ENCODE measurements at regions not wholly inside any gene's neighbourhood (a gene's known extent, or its start where the extent isn't known, plus 50 kb on each side); places are given as distances from the start of the nearest gene placed in this dataset.

- no peak for DNase-seq (ENCODE audit: extremely low read depth in 1 of 11, low read depth in 9 of 11, low spot score in 4 of 11)
Measured at GRCh38 chr20:60974441-60974945, 277.6 kb upstream of the CDH4 start.

GRCh38 chr20:60976139-60976538 is 275.9 kb upstream of the CDH4 start:
- DNase-seq (ENCODE audit: extremely low read depth in 1 of 11, low read depth in 9 of 11, low spot score in 4 of 11) = no peak

GRCh38 chr20:60976913-60977312 is 275.1 kb upstream of the CDH4 start:
- DNase-seq (ENCODE audit: extremely low read depth in 1 of 11, low read depth in 9 of 11, low spot score in 4 of 11) = no peak

DNA sequence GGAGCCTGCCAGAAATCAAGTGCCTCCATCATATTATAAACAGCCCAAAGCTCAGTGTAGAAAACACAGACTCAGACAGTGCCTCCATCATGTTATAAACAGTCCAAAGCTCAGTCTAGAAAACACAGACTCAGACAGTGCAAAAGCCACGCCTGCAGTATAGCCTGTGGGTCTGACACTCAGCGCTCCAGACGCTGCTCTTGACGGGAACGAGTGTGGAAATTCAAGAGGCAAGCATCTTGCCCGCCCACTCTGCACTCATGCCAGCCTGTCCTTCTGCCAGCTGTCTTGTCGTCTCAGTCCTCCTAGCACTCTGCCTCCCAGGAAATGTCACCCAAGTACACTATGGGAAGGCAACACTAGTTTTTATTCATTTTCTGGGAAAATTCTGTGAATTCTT is 274.2 kb upstream of the CDH4 start:
- DNase-seq (ENCODE audit: extremely low read depth in 1 of 11, low read depth in 9 of 11, low spot score in 4 of 11) = no peak

GRCh38 chr20:60984666-60985065 is 267.4 kb upstream of the CDH4 start:
- DNase-seq (ENCODE audit: extremely low read depth in 1 of 11, low read depth in 9 of 11, low spot score in 4 of 11) = peak in 1 of 11 donors; percentile 0

DNA sequence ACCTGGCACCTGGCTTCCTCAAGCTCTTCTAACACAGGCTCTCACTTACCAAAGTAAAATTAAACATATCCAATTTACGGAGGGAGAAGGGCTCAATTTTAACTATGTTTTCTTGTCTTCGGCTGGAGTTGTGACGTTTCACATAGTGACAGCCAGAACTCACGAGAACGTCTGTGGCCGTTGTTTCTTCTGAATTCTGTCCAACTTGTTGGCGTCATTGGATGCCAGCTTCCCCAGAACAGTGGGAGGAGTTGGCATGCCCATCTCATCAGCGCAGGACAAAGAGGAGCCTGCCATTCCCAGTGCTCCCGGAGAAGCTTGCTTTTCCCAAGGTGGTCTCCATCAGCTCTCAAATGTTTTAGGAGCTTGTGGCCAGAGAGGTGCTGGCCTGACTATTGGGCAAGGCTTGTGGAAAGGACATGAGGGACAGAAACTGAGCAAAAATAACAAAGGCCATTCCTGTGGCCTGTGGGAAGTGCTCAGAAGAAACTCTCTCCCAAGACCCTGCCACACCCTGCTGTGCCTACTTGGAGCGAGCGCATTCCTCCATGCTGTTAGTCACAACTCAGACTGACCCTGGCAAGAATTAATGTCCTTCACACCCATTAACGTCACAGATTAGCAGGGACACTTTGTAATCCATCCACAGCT is 265.4 kb upstream of the CDH4 start:
- DNase-seq (ENCODE audit: extremely low read depth in 1 of 11, low read depth in 9 of 11, low spot score in 4 of 11) = no peak

GRCh38 chr20:60990061-60990460 is 262.0 kb upstream of the CDH4 start:
- DNase-seq (ENCODE audit: extremely low read depth in 1 of 11, low read depth in 9 of 11, low spot score in 4 of 11) = no peak

DNA sequence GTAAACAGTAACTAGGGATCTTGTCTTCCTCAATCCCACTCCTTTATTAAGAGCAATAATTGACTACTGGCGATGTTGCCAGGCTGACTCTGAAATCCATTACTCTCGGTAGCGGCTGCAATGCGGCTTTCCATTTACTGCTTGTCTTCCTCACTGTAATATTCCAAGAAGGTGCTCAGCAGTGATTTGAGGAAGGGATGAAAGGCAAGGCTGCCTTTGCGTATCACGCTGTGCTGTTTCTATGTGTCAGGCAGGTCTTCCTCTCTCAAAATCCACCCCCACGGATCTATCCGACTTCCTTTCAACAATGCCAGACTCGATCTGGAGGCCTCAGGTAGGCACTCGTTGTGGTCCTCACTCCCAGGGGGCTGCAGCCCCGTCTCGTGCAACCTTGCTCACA is 261.4 kb upstream of the CDH4 start:
- no peak for DNase-seq (ENCODE audit: extremely low read depth in 1 of 11, low read depth in 9 of 11, low spot score in 4 of 11)

DNA sequence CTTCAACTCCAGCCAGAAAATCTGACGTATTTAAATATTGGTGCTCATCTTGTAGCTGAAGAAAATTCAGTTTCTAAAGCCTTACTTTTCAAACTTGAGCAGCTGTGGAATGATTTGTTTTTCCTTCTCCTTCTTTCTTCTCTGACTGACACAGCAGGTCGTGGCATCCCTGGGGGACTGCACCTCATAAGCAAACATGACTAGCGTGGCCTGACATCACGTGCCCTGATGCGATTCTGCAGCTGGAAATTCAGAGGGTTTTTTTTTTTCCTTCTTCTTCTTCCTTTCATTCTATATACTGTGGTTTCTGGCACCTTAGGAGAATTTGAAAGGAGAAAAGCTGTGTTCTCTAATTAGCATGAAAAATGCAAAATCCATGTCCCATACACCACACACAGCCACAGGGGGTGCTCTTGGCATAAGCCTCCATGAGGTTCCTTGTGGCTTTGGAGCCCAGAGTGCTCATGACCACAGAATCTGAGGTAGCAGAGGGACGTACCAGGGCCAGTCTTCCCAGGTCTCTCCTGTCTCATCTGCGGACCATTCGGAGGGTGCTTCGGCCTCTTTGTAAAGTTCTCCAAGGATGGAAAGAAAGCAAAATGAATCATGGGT is 258.5 kb upstream of the CDH4 start:
- DNase-seq (ENCODE audit: extremely low read depth in 1 of 11, low read depth in 9 of 11, low spot score in 4 of 11) = peak in 2 of 11 donors; percentile 0 to 4

- DNase-seq (ENCODE audit: extremely low read depth in 1 of 11, low read depth in 9 of 11, low spot score in 4 of 11) = no peak
Measured at GRCh38 chr20:60999250-60999649, 252.8 kb upstream of the CDH4 start.

- DNase-seq (ENCODE audit: extremely low read depth in 1 of 11, low read depth in 9 of 11, low spot score in 4 of 11) = no peak
Measured at GRCh38 chr20:61002090-61002489, 250.0 kb upstream of the CDH4 start.

DNA sequence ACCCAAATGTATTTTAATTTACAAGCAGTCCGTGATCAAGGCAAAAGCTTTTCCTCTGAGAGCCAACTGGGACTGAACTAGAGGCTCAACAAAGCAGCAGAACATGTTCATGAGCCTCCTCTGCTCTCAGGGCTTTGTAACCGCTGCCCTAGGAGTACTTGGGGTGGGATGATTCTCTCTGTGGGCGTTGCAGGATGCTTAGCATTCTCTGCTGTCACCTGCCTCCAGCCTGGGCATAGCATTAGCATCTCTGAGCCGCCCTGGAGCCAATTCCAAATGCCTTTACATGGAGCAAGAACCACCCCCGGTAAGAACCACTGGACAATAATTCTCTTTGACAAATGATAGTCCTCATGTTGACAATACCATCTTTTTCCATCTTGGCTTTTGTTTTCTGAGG is 237.6 kb upstream of the CDH4 start:
- no peak for DNase-seq (ENCODE audit: extremely low read depth in 1 of 11, low read depth in 9 of 11, low spot score in 4 of 11)

DNA sequence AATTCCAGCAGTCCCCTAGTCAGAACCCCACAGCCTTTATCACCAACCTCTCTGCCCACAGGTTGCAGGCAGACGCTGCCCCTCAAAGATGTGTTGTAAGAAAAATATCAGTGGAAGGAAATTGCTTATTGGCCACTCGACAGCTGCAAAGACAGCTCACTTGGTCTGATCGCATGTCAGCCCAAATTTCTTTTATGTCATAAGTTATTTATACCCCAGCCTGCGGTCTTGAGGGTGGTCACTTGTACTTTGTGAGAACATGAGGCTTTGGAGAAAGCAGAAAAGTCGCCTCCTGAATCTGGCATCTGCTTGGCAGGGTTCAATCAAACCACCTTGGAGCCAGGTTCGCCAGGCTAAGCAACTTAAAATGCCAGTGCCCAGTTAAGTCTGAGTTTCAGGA is 236.5 kb upstream of the CDH4 start:
- no peak for DNase-seq (ENCODE audit: extremely low read depth in 1 of 11, low read depth in 9 of 11, low spot score in 4 of 11)

DNA sequence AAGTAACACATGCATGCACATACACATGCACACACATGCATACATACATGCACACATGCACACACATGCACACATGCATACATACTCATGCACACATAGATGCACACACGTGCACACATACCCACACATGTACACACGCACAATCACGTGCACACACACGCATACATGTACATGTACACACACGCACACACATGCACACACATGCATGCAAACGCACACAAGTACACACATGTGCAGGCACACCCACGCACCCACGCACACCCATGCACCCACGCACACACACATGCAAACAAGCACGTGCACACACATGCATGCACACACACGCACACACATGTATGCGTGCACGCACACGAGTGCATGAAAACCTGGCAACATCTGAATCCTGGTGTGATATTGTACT is 232.7 kb upstream of the CDH4 start:
- no peak for DNase-seq (ENCODE audit: extremely low read depth in 1 of 11, low read depth in 9 of 11, low spot score in 4 of 11)

DNA sequence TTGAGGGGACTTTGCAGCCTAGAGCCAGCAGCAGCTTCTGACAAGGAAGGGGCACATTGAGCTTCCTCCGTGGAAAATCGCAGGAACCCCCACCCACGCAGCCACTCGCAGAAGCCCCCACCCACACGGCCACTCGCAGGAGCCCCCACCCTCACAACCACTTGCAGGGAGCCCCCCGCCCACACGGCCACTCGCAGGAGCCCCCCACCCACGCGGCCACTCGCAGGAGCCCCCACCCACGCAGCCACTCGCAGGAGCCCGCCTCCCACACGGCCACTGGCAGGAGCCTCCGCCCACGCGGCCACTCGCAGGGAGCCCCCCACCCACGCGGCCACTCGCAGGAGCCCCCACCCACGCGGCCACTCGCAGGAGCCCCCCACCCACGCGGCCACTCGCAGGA is 228.4 kb upstream of the CDH4 start:
- DNase-seq (ENCODE audit: extremely low read depth in 1 of 11, low read depth in 9 of 11, low spot score in 4 of 11) = no peak

DNA sequence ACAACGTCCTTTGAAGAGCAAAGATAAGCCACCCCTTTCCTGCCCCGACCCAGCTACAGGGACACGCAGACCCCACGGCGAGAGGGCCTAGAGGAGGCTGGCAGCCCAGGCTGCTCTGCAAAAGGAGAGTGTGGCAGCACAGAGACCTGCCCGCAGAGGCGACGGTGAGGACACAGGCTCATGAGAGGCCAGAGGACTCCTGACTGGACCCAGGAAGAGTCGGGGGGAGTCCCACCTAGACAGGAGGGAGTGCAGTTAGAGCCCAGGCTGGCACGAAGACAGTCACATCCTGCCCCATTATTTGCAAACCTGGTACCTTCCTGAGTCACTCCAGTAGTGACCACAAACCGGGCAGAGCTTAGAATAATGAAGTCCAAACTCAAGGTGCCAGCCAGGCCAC is 227.7 kb upstream of the CDH4 start:
- DNase-seq (ENCODE audit: extremely low read depth in 1 of 11, low read depth in 9 of 11, low spot score in 4 of 11) = no peak

DNA sequence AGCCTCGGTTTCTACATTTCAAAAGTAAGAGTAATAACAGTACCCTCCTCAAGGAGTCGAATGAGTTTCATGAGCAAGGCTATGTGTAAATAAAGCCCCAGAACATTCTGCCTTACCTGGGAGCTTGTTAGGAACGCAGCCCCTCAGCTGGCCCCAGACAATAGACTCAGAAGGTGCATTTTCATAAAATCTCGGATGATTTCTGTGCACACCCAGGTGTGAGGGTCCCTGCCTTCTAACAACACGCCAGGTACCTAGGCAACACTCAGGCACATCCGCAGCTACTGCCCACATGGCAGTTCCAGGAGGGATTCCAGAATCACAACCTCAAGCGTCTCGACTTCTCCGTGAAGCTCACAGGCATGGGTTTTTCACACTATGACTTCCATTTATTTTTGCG is 226.5 kb upstream of the CDH4 start:
- DNase-seq (ENCODE audit: extremely low read depth in 1 of 11, low read depth in 9 of 11, low spot score in 4 of 11) = no peak

DNA sequence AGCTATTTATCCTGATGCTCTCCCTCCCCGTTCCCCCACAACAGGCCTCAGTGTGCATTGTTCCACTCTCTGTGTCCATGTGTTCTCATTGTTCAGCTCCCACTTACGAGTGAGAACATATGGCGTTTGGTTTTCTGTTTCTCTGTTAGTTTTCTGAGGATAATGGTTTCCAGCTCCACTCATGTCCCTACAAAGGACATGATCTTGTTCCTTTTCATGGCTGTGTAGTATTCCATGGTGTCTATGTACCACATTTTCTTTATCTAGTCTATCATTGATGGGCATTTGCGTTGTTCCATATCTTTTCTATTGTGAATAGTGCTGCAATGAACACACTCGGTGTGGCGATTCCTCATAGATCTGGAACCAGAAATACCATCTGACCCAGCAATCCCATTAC is 225.9 kb upstream of the CDH4 start:
- no peak for DNase-seq (ENCODE audit: extremely low read depth in 1 of 11, low read depth in 9 of 11, low spot score in 4 of 11)

DNA sequence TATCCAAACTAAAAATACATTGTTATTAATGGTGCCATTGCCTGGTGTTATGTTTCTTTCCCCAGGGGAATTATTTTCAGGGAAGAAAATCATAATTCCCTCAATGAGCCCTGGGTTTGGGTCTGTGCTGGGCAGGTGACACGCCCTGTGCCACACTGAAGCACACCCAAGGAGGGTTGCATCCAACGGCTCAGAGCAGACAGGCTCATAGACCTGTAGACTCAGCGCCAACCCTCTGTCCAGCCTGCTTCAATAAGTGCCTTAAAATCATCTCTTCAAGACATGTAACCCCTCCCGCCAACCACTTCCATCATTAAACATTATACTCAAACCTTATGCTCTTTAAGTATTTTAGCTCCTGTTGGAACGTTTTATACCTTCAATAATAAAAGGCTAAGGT is 225.3 kb upstream of the CDH4 start:
- no peak for DNase-seq (ENCODE audit: extremely low read depth in 1 of 11, low read depth in 9 of 11, low spot score in 4 of 11)

- DNase-seq (ENCODE audit: extremely low read depth in 1 of 11, low read depth in 9 of 11, low spot score in 4 of 11) = no peak
Measured at GRCh38 chr20:61027218-61027617, 224.8 kb upstream of the CDH4 start.

DNA sequence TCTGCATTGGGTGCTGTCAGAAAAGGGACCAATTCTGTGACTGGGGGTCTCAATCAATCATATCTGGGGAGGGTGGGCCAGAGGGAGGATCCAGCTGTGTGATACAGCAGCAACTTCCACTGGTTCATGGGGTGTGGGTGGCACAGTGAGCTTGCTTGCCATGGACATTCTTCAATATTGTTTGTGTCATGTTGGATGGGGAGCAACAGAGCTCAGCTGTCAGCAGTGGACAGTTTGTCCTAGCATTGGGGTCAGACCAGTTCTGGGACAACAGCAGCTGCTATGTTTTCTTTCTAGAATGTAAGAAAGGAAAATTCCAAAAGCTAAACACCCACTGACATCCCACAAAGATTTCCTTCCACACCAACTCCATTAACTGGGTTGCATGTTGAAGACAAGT is 221.9 kb upstream of the CDH4 start:
- no peak for DNase-seq (ENCODE audit: extremely low read depth in 1 of 11, low read depth in 9 of 11, low spot score in 4 of 11)

Data from renal cortex interstitium (tissue), 11 donors.